Right lobe of liver (tissue), 4 donors: ENCODE measurements at regions not wholly inside any gene's neighbourhood (a gene's known extent, or its start where the extent isn't known, plus 50 kb on each side); places are given as distances from the start of the nearest gene placed in this dataset.

Source experiments
- POLR2A ChIP-seq: fragments of 450-650 bp; IDR thresholded peaks from one replicate; pipeline ENCODE4 v1.6.1; 2017; ENCODE audit warnings: antibody characterized with exemption, mild to moderate bottlenecking
- TF ChIP-seq, protein P1 (sequence below), 4 donors: fragments of 200-600 bp in 3 of 4; fragments of 450-650 bp in 1 of 4; IDR thresholded peaks; one replicate each; pipeline versions ENCODE4 v1.5.1 to v1.8.0; 2016 to 2022; ENCODE audit warnings: antibody characterized with exemption in 4 of 4, mild to moderate bottlenecking in 2 of 4
- donor health status: DM: no; HTN: no; CAD: no.
- donor health status: DM: no; HTN: no; CAD: no.
- donor health status: DM: no; HTN: yes; CAD: no.

DNA sequence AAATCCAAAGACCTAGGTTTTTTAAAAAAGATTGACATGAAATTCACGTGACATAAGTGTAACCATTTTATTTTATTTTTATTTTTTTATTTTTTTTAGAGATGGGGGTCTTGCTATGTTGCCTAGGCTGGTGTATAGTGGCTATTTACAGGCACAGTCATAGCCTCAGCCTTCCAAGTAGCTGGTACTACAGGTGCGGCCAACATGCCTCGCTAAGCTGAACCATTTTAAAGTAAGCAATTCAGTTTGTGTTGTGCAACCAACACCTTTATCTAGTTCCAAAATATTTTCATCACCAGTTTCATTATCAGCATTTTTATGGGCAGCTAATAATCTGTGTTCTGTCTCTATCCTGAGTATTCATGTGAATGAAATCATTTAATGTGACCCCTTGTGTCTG, 107.5 kb upstream of the ENPEP start:
- TF ChIP-seq, protein P1, sequence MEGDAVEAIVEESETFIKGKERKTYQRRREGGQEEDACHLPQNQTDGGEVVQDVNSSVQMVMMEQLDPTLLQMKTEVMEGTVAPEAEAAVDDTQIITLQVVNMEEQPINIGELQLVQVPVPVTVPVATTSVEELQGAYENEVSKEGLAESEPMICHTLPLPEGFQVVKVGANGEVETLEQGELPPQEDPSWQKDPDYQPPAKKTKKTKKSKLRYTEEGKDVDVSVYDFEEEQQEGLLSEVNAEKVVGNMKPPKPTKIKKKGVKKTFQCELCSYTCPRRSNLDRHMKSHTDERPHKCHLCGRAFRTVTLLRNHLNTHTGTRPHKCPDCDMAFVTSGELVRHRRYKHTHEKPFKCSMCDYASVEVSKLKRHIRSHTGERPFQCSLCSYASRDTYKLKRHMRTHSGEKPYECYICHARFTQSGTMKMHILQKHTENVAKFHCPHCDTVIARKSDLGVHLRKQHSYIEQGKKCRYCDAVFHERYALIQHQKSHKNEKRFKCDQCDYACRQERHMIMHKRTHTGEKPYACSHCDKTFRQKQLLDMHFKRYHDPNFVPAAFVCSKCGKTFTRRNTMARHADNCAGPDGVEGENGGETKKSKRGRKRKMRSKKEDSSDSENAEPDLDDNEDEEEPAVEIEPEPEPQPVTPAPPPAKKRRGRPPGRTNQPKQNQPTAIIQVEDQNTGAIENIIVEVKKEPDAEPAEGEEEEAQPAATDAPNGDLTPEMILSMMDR (IDR thresholded peaks at IDR 0.05), result no peak
- TF ChIP-seq POLR2A, result no peak
